ENCODE measurements at regions not wholly inside any gene's neighbourhood (a gene's known extent, or its start where the extent isn't known, plus 50 kb on each side); places are given as distances from the start of the nearest gene placed in this dataset.

- Mint-ChIP-seq H3K4me3 (no peak overlapping the region), H3K9me3 (no peaks in the 10 kb centered on the region), H3K27me3 (ENCODE audit: low read depth) (no peaks in the 10 kb centered on the region), H3K27ac (no peak overlapping the region), H3K4me1 (0 out of 4 replicates have a peak, but pooled peaks cover 0 to 3% of the 10 kb centered on the region in 2 experiments), H3K36me3 (ENCODE audit: insufficient read depth in 1 of 3, low read depth in 3 of 3) (no peaks in the 10 kb centered on the region)
- Histone ChIP-seq H2BK5ac (ENCODE audit: insufficient read length, low read length) (no peak overlapping the region), H2BK120ac (ENCODE audit: low read depth, low read length, poor library complexity, severe bottlenecking) (no peak overlapping the region), H3K18ac (ENCODE audit: insufficient read length, low read depth, low read length) (no peak overlapping the region), H2AFZ (ENCODE audit: low read length) (no peak overlapping the region), H3K56ac (ENCODE audit: insufficient read length, low read depth, low read length) (no peak overlapping the region), H3K27me3 (ENCODE audit: insufficient read depth, low read length) (no peaks in the 10 kb centered on the region), H3K79me2 (ENCODE audit: insufficient read depth, low read length) (no peaks in the 10 kb centered on the region), H3K4ac (ENCODE audit: low read depth, low read length) (no peak overlapping the region), H3K4me1 (ENCODE audit: insufficient read depth, low read length) (no peaks in the 10 kb centered on the region), H2BK20ac (ENCODE audit: low read depth, low read length, poor library complexity, severe bottlenecking) (no peak overlapping the region), H4K8ac (replicated peaks; ENCODE audit: insufficient read length, low read depth, low read length) (no peak overlapping the region), H3K9ac (ENCODE audit: extremely low read depth, insufficient read length, low read length) (no peak overlapping the region), H4K91ac (ENCODE audit: insufficient read length, low read depth, low read length) (no peak overlapping the region), H3K4me2 (ENCODE audit: insufficient read depth, insufficient read length, low read length) (no peak overlapping the region), H3K79me1 (ENCODE audit: insufficient read depth, low read depth, low read length, poor library complexity, severe bottlenecking) (no peaks in the 10 kb centered on the region), H2AK5ac (ENCODE audit: insufficient read length, low read length) (no peak overlapping the region), H3K27ac (ENCODE audit: insufficient read length, low read depth, low read length) (no peak overlapping the region), H3K23ac (ENCODE audit: insufficient read length, low read depth, low read length) (no peak overlapping the region), H3K14ac (ENCODE audit: insufficient read depth, low read length) (no peak overlapping the region), H2BK15ac (ENCODE audit: low read depth, low read length) (no peak overlapping the region), H4K5ac (ENCODE audit: insufficient read length, low read depth, low read length) (no peak overlapping the region), H3K23me2 (ENCODE audit: insufficient read length, low read depth, low read length, poor library complexity, severe bottlenecking) (no peaks in the 10 kb centered on the region), H4K20me1 (ENCODE audit: control insufficient read depth, insufficient read depth, insufficient read length) (no peaks in the 10 kb centered on the region), H3T11ph (ENCODE audit: low read length) (no peak overlapping the region), H3K9me3 (ENCODE audit: control insufficient read depth, low read depth, low read length) (no peaks in the 10 kb centered on the region), H2BK12ac (ENCODE audit: insufficient read length, low read depth, low read length) (no peak overlapping the region)
- TF ChIP-seq CTCF (conservative IDR thresholded peaks at IDR 0.05) = no peak
- DNase-seq = no peak
These were observed 508.9 kb downstream of the FBXO15 start for GRCh38 chr18:73638709-73639108.

Measured in H9 (cell line).